Activated CD4-positive, alpha-beta T cell treated with anti-CD3 and anti-CD28 coated beads, Interleukin-10, Interleukin-2, amounts not matched to agents 100 ng/mL and 50 ng/mL, durations not matched to agents 16 hours and 8 hours (primary cell): ENCODE measurements at regions not wholly inside any gene's neighbourhood (a gene's known extent, or its start where the extent isn't known, plus 50 kb on each side); places are given as distances from the start of the nearest gene placed in this dataset.

Source experiments
- DNase-seq: peaks from one replicate; pipeline ENCODE4 v3.0.0-alpha.2; 2020

DNA sequence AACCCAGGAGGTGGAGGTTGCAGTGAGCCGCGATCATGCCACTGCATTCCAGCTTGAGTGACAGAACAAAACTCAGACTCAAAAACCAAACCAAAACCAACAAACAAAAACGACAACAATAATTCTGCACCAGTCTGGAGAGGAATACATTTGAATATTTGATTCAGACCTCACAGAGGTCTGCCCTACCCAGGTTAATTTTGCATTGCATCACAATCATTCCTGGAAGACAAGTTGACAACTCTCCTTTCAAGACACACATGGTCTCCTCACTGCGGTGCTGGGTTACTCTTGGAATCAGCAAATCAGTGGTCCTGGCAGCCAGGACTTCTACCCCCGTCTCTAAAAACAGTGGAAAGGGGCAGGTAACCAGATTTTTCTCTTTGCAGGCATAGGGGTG lies 79.9 kb upstream of the TMTC4 start:
- DNase-seq: no peak

DNA sequence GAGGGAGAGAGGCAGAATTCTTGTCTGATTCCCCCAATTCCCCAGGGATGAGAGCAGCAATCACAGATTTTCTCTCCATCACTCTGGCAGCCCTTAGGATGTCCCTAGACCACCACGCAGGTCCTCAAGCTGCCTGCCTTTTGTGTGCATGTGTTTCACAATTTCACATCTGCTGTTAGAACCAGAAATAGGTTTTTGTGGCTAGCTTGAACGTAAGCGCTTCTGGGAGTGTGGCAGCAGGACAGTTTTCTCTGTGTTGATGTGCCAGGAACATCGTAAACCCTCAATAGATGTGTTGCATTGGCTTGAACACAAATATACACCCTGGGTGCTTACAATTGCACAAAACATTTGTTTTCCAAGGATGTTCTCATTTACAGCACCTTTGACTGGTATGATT lies 78.8 kb upstream of the TMTC4 start:
- no peak for DNase-seq

DNA sequence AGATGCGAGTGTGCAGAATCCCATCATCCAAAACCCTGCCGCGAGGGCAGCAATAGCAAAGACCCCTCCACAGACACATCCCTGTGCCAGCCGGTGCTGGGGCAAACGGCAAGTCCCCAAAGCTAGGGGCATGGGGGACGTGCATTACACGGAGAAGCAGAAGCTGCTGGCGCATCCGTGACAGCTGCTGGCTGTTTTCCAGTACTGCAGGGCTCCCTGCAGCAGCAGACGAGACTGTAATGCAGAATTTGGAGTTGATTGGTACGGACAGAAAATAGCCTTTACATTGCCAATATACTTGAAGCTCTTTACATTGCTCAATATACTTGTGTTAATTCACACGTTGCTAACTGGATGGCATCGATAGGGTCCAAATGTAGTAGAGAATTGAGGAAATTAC lies 77.2 kb upstream of the TMTC4 start:
- DNase-seq: no peak

DNA sequence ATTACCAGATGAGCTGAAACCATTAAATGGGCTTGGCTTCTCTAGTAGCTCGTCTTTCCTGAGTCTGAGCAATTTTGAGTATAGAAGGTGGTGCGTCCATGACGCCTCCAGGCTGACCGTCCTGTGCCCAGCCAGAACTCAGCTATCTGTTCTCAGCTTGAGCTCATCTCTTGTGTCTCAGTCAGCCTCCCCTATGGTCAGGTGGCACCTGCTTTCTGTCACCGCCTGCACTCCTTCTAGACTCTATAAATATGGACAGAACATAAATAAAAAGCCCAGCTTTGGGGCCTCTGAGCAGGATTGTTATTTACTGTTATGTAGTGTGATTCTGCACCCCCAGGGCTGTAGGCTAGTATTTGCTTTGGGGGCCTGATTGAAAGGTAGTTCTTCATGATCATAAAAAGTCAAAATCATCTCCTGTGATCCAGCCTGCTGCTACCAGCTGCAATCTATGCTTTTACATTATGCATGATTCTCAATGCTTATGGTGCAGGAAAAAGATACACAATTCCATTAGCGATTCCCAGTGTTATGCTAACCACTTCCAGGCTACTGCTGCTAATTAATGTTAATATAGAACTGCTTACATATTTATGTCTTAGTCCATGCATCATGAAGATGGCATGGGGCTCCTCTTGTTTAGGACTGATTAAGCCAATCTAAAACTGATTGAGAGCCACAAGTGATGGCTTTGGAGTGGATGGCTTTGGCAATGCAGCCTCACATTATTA lies 72.5 kb upstream of the TMTC4 start:
- no peak for DNase-seq

DNA sequence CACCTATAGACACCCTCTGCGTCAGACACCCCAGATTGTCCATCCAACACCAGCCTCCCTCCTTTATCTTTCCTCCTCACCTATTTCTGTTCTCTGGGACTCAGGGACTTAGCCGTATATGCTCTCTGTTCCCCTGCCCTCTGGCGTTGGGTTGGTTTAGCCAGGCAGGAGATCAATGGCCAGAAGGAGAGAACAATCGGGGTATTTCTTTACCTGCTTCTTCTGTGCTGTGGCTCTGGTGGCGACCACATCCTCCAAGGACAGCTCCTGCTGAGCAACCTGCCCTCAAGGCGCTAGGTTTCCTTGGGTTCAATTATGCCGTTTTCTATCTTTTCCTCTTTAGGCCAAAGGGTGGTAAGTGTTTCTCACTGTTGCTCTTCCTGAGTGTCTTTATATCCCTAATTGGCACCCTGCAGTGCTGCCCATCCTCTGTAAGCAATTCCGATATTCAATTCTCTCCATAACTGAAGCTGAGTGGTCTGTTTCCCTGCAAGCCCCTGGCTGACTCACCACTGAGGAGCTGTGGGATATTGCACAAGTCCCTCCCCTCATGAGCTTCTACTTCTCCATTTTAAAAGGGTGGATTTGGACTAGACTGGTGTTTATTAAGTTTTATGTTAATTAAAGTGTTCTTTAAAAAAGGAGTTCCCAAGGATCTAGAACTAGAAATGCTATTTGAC lies 63.7 kb upstream of the TMTC4 start:
- no peak for DNase-seq

DNA sequence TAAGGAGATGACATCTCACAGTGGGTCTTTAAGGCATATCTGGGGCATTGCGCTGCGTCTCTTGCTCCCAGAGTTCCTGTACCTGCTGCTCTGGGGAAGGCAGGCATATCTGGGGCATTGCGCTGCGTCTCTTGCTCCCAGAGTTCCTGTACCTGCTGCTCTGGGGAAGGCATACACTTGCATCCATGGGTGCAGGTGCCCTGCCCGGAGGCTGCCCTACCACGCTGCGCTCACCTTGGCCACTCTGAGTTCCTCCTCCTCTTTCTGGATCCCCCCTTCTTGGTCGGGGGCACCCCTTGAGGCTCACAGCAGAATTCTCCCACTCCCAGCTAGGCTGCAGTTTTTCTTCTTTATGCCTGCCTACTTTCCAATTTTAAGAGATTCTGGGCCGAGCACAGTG lies 60.9 kb upstream of the TMTC4 start:
- no peak for DNase-seq

DNA sequence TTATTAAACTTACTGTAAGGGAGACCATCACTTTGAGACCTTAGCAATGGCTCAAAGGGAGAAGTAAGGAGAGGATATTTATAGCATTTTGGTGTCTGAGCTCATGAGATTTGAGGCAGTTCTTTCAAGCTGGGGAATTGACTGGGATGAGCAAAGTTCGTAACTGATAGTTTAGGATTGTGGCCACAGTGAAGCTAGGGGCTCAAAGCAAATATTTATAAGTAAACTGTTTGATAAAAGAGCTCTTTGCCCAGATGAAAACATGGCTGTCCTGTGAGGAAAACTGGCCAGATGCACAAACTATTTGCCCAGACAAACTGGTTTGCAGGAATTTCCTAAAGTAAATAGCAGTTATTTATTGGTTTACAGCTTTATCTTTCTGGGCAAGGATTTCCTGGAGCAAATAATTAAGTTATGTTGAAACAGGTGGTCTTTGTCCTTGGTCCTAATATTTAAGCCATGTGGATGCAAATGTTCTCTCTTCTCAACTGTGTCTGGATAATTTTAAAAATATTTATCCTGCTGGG lies 59.7 kb upstream of the TMTC4 start:
- no peak for DNase-seq

DNA sequence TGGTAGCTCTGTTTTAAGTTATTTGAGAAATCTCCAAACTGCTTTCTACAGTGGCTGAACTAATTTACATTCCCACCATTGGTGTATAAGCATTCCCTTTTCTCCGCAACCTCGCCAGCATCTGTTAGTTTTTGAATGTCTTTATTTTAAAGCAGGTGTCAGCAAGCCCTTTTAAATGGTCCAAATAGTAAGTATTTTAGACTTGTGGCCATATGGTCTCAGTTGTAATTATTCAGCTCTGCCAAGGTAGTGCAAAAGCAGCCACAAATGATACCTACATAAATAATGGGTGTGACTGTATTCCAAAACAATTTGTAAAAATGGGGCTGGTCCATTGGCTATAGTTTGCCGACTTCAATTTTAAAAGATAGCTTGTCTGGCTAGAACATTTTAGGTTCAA lies 58.7 kb upstream of the TMTC4 start:
- DNase-seq: no peak

DNA sequence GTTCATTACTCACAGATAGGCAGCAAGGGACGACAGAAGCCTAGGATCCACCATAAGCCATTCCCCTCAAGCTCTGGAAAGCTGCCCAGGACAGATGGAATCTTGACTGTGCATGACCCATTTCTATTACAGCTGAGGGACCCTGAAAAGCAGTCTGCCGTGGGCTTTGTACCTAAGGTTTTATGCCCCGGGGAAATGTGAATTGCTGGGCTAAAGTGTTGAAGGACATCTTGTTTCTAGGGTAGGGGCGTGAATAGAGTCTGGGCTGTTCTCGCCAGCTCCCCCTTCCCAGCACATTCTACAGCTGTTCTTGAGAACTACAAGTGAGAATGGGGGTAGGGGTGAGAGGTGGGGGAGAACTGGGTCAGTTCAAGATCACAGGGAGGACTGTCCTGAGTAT lies 53.6 kb upstream of the TMTC4 start:
- no peak for DNase-seq

DNA sequence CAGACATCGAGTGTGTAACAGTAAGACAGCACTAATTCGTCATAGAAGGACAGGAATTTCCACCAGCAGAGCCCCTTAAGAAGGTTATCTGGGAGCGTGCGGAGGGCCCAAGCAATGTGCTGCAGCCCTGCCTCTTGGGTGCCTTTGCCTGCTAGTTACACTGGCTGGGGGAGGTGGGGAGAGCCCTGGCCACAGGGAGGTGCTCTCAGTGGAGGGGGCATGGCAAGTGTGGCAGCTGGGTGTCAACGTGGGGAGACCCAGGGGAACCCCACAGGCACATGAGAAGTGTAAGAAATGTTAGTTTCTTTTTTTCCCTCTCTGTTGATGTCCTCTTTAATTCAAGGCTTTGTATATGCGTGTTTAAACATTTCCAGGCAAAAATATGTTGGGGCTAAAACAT lies 50.9 kb upstream of the TMTC4 start:
- DNase-seq: no peak

DNA sequence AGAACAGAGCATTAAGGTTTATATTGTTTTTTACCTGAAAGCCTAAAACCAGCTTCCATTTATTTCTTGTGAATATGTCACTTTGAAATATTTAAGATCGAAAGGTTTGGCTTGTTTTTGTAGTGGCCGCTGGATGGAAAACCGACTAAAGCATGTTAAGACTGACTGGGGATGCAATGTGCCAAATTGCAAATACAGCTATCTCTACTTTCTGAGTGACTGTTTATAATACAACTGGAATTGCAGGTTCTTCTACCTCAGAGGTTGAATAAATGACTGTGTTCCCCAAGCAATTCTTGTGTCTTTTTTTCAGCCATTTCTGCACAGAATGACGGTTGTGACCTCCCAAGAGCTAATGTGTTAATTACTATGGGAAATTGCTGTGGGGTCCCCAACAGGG lies 50.0 kb upstream of the TMTC4 start:
- DNase-seq: no peak
